ENCODE measurements at regions not wholly inside any gene's neighbourhood (a gene's known extent, or its start where the extent isn't known, plus 50 kb on each side); places are given as distances from the start of the nearest gene placed in this dataset.

GRCh38 chr11:27229511-27230191 is 133.4 kb downstream of the CCDC34 start:
- ChIA-PET CTCF (no interaction called here), POLR2A (no interaction called here)
- no TSS peak for BruUV-seq (replicated peaks)
- in situ Hi-C loops (cut with HindIII; ENCODE audit: low pct_unique_long_range_greater_than_20kb, low sequenced_read_pairs) (no loop called here), intact Hi-C loops (cut with micrococcal nuclease; ENCODE audit: unreplicated experiment) (no loop called here)
- H3K4me3 ChIP-seq (ENCODE audit: low read depth in 2 of 2, low read length in 2 of 2): no peak overlapping the region
- H3K9me3 ChIP-seq (ENCODE audit: control insufficient read depth, insufficient read depth, low read depth, low read length): no peaks in the 10 kb centered on the region
- TF ChIP-seq REST (IDR thresholded peaks at IDR 0.05; ENCODE audit: insufficient read depth in 1 of 2, low read depth in 2 of 2, low read length in 1 of 2) (no peak), SIN3A (IDR thresholded peaks at IDR 0.05; ENCODE audit: borderline replicate concordance, insufficient read depth, low read depth, low read length) (no peak), CTCF (IDR thresholded peaks at IDR 0.05) (no peak), TCF7L2 (IDR thresholded peaks at IDR 0.05; ENCODE audit: low read depth, low read length) (no peak), POLR2AphosphoS5 (IDR thresholded peaks at IDR 0.05; ENCODE audit: low read depth, low read length) (no peak)
- peak overlapping the region; percentile 25; the same call in 1 of the 2 replicates for H3K27ac ChIP-seq (ENCODE audit: low read length)
- peaks cover 9% of the 10 kb centered on the region for H3K4me1 ChIP-seq (ENCODE audit: control insufficient read depth, insufficient read depth, low read length)
- ATAC-seq (no peak), DNase-seq (ENCODE audit: low read depth, low spot score) (no peak)
- no peaks in the 10 kb centered on the region for H3K27me3 ChIP-seq (ENCODE audit: control insufficient read depth, insufficient read depth, low read length)
- no peaks in the 10 kb centered on the region for H3K36me3 ChIP-seq (ENCODE audit: control insufficient read depth, insufficient read depth, low read length)

- ChIA-PET POLR2A (interaction anchor here (0.6 kb wide), 2 partner anchors 10 to 568 kb away, joined by 3 to 5 read pairs; no protein-coding TSS in a partner anchor), CTCF (no interaction called here)
- no TSS peak for BruUV-seq (replicated peaks)
- ATAC-seq: no peak
- TF ChIP-seq SIN3A (IDR thresholded peaks at IDR 0.05; ENCODE audit: borderline replicate concordance, insufficient read depth, low read depth, low read length) (no peak), POLR2AphosphoS5 (IDR thresholded peaks at IDR 0.05; ENCODE audit: low read depth, low read length) (no peak), TCF7L2 (IDR thresholded peaks at IDR 0.05; ENCODE audit: low read depth, low read length) (no peak), REST (IDR thresholded peaks at IDR 0.05; ENCODE audit: insufficient read depth in 1 of 2, low read depth in 2 of 2, low read length in 1 of 2) (no peak)
- no peaks in the 10 kb centered on the region for H3K36me3 ChIP-seq (ENCODE audit: control insufficient read depth, insufficient read depth, low read length)
- peaks cover 1% of the 10 kb centered on the region for H3K4me1 ChIP-seq (ENCODE audit: control insufficient read depth, insufficient read depth, low read length)
- intact Hi-C loops (cut with micrococcal nuclease; ENCODE audit: unreplicated experiment) (no loop called here), in situ Hi-C loops (cut with HindIII; ENCODE audit: low pct_unique_long_range_greater_than_20kb, low sequenced_read_pairs) (no loop called here)
- no peak overlapping the region for H3K4me3 ChIP-seq (ENCODE audit: low read depth in 2 of 2, low read length in 2 of 2)
- no peaks in the 10 kb centered on the region for H3K9me3 ChIP-seq (ENCODE audit: control insufficient read depth, insufficient read depth, low read depth, low read length)
- no peak for DNase-seq (ENCODE audit: low read depth, low spot score)
- H3K27me3 ChIP-seq (ENCODE audit: control insufficient read depth, insufficient read depth, low read length): no peaks in the 10 kb centered on the region
- H3K27ac ChIP-seq (ENCODE audit: low read length): peak overlapping the region; percentile 29; the same call in 1 of the 2 replicates
These were observed 134.1 kb downstream of the CCDC34 start for GRCh38 chr11:27228906-27229290.
